Sigmoid colon (tissue), 4 donors: ENCODE measurements at regions not wholly inside any gene's neighbourhood (a gene's known extent, or its start where the extent isn't known, plus 50 kb on each side); places are given as distances from the start of the nearest gene placed in this dataset.

ENCODE experiments used
- CTCF ChIP-seq, 4 experiments: fragments of 450-650 bp in 3 of 4; fragments of 200-600 bp in 1 of 4; IDR thresholded peaks; one replicate each; pipeline ENCODE4 v1.5.1; 2016 to 2019; ENCODE audit warnings: antibody characterized with exemption in 4 of 4, mild to moderate bottlenecking in 3 of 4, moderate library complexity in 2 of 4
- POLR2A ChIP-seq, 2 donors: fragments of 450-650 bp; IDR thresholded peaks; one replicate each; pipeline ENCODE4 v1.6.1; 2016; ENCODE audit warnings: antibody characterized with exemption in 2 of 2, mild to moderate bottlenecking in 2 of 2, moderate library complexity in 2 of 2
- POLR2AphosphoS5 ChIP-seq, 4 donors: sonication (generic); formaldehyde crosslinking; IDR thresholded peaks; one replicate each; pipeline ENCODE4 v1.6.1; 2017; ENCODE audit warnings: antibody characterized with exemption in 4 of 4

DNA sequence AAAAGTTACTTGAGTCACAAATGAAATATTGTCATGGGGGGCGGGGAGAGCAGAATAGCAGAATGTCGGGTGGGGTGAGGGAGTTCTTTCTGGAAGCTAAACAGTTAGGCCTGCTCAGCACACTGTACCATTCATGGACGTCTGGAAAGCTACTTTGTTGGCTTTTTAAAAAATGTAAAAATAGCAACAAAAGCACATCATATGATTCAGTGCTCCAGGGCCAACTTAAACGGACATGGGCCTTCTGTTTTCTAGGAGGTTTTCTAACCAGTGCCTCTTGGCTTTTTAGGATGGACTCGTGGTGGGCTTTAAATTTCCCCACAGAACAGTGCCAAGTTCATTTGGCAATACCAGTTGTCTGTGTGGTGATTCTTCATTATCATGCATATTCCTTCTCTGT lies 57.4 kb upstream of the CLCN4 start:
- TF ChIP-seq POLR2AphosphoS5 (IDR thresholded peaks at IDR 0.05) (peak in 1 of 4 donors; percentile 36), POLR2A (IDR thresholded peaks at IDR 0.05) (no peak), CTCF (IDR thresholded peaks at IDR 0.05) (no peak)
